SK-N-SH (cell line): ENCODE measurements at regions not wholly inside any gene's neighbourhood (a gene's known extent, or its start where the extent isn't known, plus 50 kb on each side); places are given as distances from the start of the nearest gene placed in this dataset.

Experiments used
- CTCF ChIA-PET: fragments of 300-600, 350-600 bp; formaldehyde crosslinking; extraction: SDS; loops from one replicate; lab custom pipeline; 2021; lab: Yijun Ruan, JAX
- POLR2A ChIA-PET: fragments of 350-600 bp; sonication (Branson Sonifier 250); formaldehyde crosslinking; extraction: SDS; loops from one replicate; lab custom pipeline; 2020; ENCODE audit warnings: antibody characterized with exemption, inconsistent platforms; lab: Yijun Ruan, JAX
- DNase-seq: peaks from one replicate; pipeline ENCODE4 v3.0.0; 2012
- H2AFZ ChIP-seq: fragments of 200-600 bp; sonication (generic); 2 replicates; pipeline ENCODE4 v1.8.1; 2016; ENCODE audit warnings: antibody characterized with exemption, mild to moderate bottlenecking, low read depth
- H3F3A ChIP-seq: fragments of 200-600 bp; sonication (generic); replicated peaks from 2 replicates; pipeline ENCODE3; 2016; ENCODE audit warnings: antibody characterized with exemption, mild to moderate bottlenecking; ENCODE audit not compliant: insufficient read depth
- H3K27ac ChIP-seq, 2 experiments: fragments of 200-500 bp in 1 of 2; fragments of 200-600 bp in 1 of 2; sonication (Bioruptor generic) in 1 of 2; sonication (generic), shearing (Covaris generic) in 1 of 2; 2 replicates each; pipeline versions ENCODE4 v1.5.1 to v1.6.1; 2014 to 2016; ENCODE audit warnings: low read depth in 2 of 2, inconsistent platforms in 1 of 2, low read length in 1 of 2, mild to moderate bottlenecking in 1 of 2, mixed read lengths in 1 of 2
- H3K27me3 ChIP-seq: fragments of 200-600 bp; sonication (generic), shearing (Covaris generic); 2 replicates; pipeline ENCODE4 v1.6.1; 2016; ENCODE audit warnings: mixed run types; ENCODE audit not compliant: insufficient read depth
- H3K36me3 ChIP-seq, 2 experiments: fragments of 200-500 bp in 1 of 2; fragments of 200-600 bp in 1 of 2; sonication (Bioruptor generic) in 1 of 2; sonication (generic) in 1 of 2; replicated peaks in 1 of 2; 2 replicates each; pipeline versions ENCODE3 to v1.5.1; 2014 to 2016; ENCODE audit warnings: low read length in 1 of 2, mild to moderate bottlenecking in 1 of 2; ENCODE audit not compliant: insufficient read depth in 2 of 2, control insufficient read depth in 1 of 2
- H3K4me1 ChIP-seq, 2 experiments: fragments of 200-500 bp in 1 of 2; fragments of 200-600 bp in 1 of 2; sonication (Bioruptor generic) in 1 of 2; sonication (generic), shearing (Covaris generic) in 1 of 2; 2 replicates each; pipeline versions ENCODE4 v1.5.1 to v1.6.1; 2014 to 2016; ENCODE audit warnings: low read depth in 1 of 2, low read length in 1 of 2, mixed run types in 1 of 2; ENCODE audit not compliant: insufficient read depth in 2 of 2, control insufficient read depth in 1 of 2
- H3K4me2 ChIP-seq: fragments of 200-600 bp; sonication (generic), shearing (Covaris generic); 2 replicates; pipeline ENCODE4 v1.6.1; 2017; ENCODE audit warnings: mixed run types
- H3K4me3 ChIP-seq, 2 experiments: fragments of 200-500 bp in 1 of 2; fragments of 200-600 bp in 1 of 2; sonication (Bioruptor generic) in 1 of 2; sonication (generic), shearing (Covaris generic) in 1 of 2; 2 replicates each; pipeline versions ENCODE4 v1.5.1 to v1.8.1; 2014 to 2016; ENCODE audit warnings: low read depth in 2 of 2, inconsistent platforms in 1 of 2, low read length in 1 of 2, mild to moderate bottlenecking in 1 of 2, mixed read lengths in 1 of 2, moderate library complexity in 1 of 2
- H3K79me2 ChIP-seq: fragments of 200-600 bp; sonication (generic); 2 replicates; pipeline ENCODE4 v1.8.1; 2017; ENCODE audit warnings: mild to moderate bottlenecking; ENCODE audit not compliant: insufficient read depth
- H3K9ac ChIP-seq: fragments of 200-600 bp; sonication (generic); 2 replicates; pipeline ENCODE4 v1.6.1; 2017; ENCODE audit warnings: mixed run types
- H3K9me2 ChIP-seq: fragments of 200-600 bp; sonication (generic); 2 replicates; pipeline ENCODE4 v1.6.1; 2017; ENCODE audit warnings: mixed run types
- H3K9me3 ChIP-seq: fragments of 200-600 bp; sonication (generic); 2 replicates; pipeline ENCODE4 v1.6.1; 2017; ENCODE audit warnings: mixed run types, mild to moderate bottlenecking, moderate library complexity
- H4K20me1 ChIP-seq: fragments of 200-600 bp; sonication (generic); 2 replicates; pipeline ENCODE4 v1.6.1; 2017; ENCODE audit warnings: mild to moderate bottlenecking, mixed run types; ENCODE audit not compliant: insufficient read depth
- FOSL2 ChIP-seq: IDR thresholded peaks from 2 replicates; pipeline ENCODE4 v1.4.0; 2012; ENCODE audit warnings: low read depth, mild to moderate bottlenecking, moderate library complexity, borderline replicate concordance
- IRF3 ChIP-seq: fragments of 150-350 bp; IDR thresholded peaks from 2 replicates; pipeline ENCODE4 v1.6.1; 2016; ENCODE audit warnings: mild to moderate bottlenecking, low read depth, low read length
- JUND ChIP-seq: IDR thresholded peaks from 2 replicates; pipeline ENCODE4 v1.4.0; 2012
- MAX ChIP-seq: IDR thresholded peaks from 2 replicates; pipeline ENCODE4 v1.4.0; 2012; ENCODE audit warnings: low read depth
- RXRA ChIP-seq: IDR thresholded peaks from 2 replicates; pipeline ENCODE4 v1.4.0; 2012; ENCODE audit warnings: low read depth, mild to moderate bottlenecking, borderline replicate concordance
- TCF12 ChIP-seq: IDR thresholded peaks from 2 replicates; pipeline ENCODE4 v1.4.0; 2012
- USF1 ChIP-seq: IDR thresholded peaks from 2 replicates; pipeline ENCODE4 v1.4.0; 2012; ENCODE audit warnings: low read depth, borderline replicate concordance
- WGBS: methylation state at CpG from one replicate; pipeline ENCODE4 v1.1.6; 2017; ENCODE audit warnings: low lambda C conversion rate; 5-methylcytosine and 5-hydroxymethylcytosine counted together

- POLR2A ChIA-PET: no interaction called here
- H3K4me1 ChIP-seq: peaks cover 0 to 12% of the 10 kb centered on the region in 2 experiments; a peak in 3 of 4 replicates
- H3K36me3 ChIP-seq: no peaks in the 10 kb centered on the region
- H3K9me3 ChIP-seq: no peaks in the 10 kb centered on the region
- peak overlapping the region; percentile 42 for H3K4me2 ChIP-seq
- no peaks in the 10 kb centered on the region for H4K20me1 ChIP-seq
- TF ChIP-seq TCF12 (no peak; the same call in 1 of the 2 replicates), RXRA (no peak), FOSL2 (peak; percentile 47; the same call in 1 of the 2 replicates), JUND (0 out of 2 replicates have a peak, but pooled peaks have one; percentile 12)
- no peaks in the 10 kb centered on the region for H3F3A ChIP-seq
- H3K4me3 ChIP-seq: no peak overlapping the region
- H3K27me3 ChIP-seq: no peaks in the 10 kb centered on the region
- H3K9me2 ChIP-seq: no peaks in the 10 kb centered on the region
- peak overlapping the region in 1 of 2 experiments; percentile 20; a peak in 2 of 4 replicates for H3K27ac ChIP-seq
- CTCF ChIA-PET: no interaction called here
- H2AFZ ChIP-seq: no peak overlapping the region
- no peak overlapping the region for H3K9ac ChIP-seq
- 60% methylated on average over 2 of the region's 2 CpGs for WGBS
- H3K79me2 ChIP-seq: no peaks in the 10 kb centered on the region
- no peak for DNase-seq
Measured at GRCh38 chr2:12059616-12060441, 313.4 kb downstream of the LPIN1 start.

- ChIA-PET CTCF (interaction anchor here (0.7 kb wide), 1 partner anchor 32 kb away, joined by 3 read pairs; no protein-coding TSS in a partner anchor), POLR2A (no interaction called here)
- 67% methylated on average over 5 of the region's 5 CpGs for WGBS
Measured at GRCh38 chr2:12060886-12061285, 314.5 kb downstream of the LPIN1 start.

More at GRCh38 chr2:12060886-12061285, 314.5 kb downstream of the LPIN1 start:
- no peak for DNase-seq
- Histone ChIP-seq H2AFZ (no peak overlapping the region), H3K4me1 (peaks cover 0 to 12% of the 10 kb centered on the region in 2 experiments; a peak in 3 of 4 replicates), H4K20me1 (no peaks in the 10 kb centered on the region), H3K9me2 (no peaks in the 10 kb centered on the region), H3K4me2 (no peak overlapping the region), H3K4me3 (no peak overlapping the region), H3K79me2 (no peaks in the 10 kb centered on the region), H3K27ac (no peak overlapping the region), H3K36me3 (no peaks in the 10 kb centered on the region), H3K9me3 (no peaks in the 10 kb centered on the region), H3F3A (no peaks in the 10 kb centered on the region), H3K27me3 (no peaks in the 10 kb centered on the region), H3K9ac (no peak overlapping the region)
- TF ChIP-seq IRF3: no peak
- TF ChIP-seq TCF12: no peak
- TF ChIP-seq MAX: no peak
- TF ChIP-seq USF1: no peak
- TF ChIP-seq RXRA: no peak
